H9 (cell line): ENCODE measurements at regions not wholly inside any gene's neighbourhood (a gene's known extent, or its start where the extent isn't known, plus 50 kb on each side); places are given as distances from the start of the nearest gene placed in this dataset.

ENCODE experiments used
- DNase-seq: peaks from one replicate; pipeline ENCODE4 v3.0.0-alpha.2; 2017
- H2AFZ ChIP-seq: one replicate; pipeline ENCODE4 v1.6.1; 2013; ENCODE audit warnings: mild to moderate bottlenecking, low read length, control low read depth, moderate library complexity
- H2AK5ac ChIP-seq: 2 replicates; pipeline ENCODE4 v1.6.1; 2013; ENCODE audit warnings: low read length, control low read depth, mixed read lengths; ENCODE audit not compliant: insufficient read length
- H2BK120ac ChIP-seq: one replicate; pipeline ENCODE4 v1.6.1; 2013; ENCODE audit warnings: low read depth, mild to moderate bottlenecking, low read length, control low read depth, inconsistent platforms; ENCODE audit not compliant: poor library complexity, severe bottlenecking
- H2BK12ac ChIP-seq: 2 replicates; pipeline ENCODE4 v1.6.1; 2013; ENCODE audit warnings: low read length, control low read depth, mixed read lengths, low read depth; ENCODE audit not compliant: insufficient read length
- H2BK15ac ChIP-seq: 2 replicates; pipeline ENCODE4 v1.6.1; 2013; ENCODE audit warnings: low read depth, low read length, control low read depth
- H2BK20ac ChIP-seq: one replicate; pipeline ENCODE4 v1.6.1; 2013; ENCODE audit warnings: low read depth, mild to moderate bottlenecking, low read length, control low read depth, inconsistent platforms; ENCODE audit not compliant: poor library complexity, severe bottlenecking
- H2BK5ac ChIP-seq: 2 replicates; pipeline ENCODE4 v1.6.1; 2013; ENCODE audit warnings: low read length, control low read depth, mixed read lengths; ENCODE audit not compliant: insufficient read length
- H3K14ac ChIP-seq: 2 replicates; pipeline ENCODE4 v1.6.1; 2013; ENCODE audit warnings: low read length, control low read depth; ENCODE audit not compliant: insufficient read depth
- H3K18ac ChIP-seq: 2 replicates; pipeline ENCODE4 v1.6.1; 2013; ENCODE audit warnings: low read depth, mild to moderate bottlenecking, mixed read lengths, low read length, control low read depth; ENCODE audit not compliant: insufficient read length
- H3K23ac ChIP-seq: 2 replicates; pipeline ENCODE4 v1.6.1; 2013; ENCODE audit warnings: low read length, control low read depth, mixed read lengths, low read depth; ENCODE audit not compliant: insufficient read length
- H3K23me2 ChIP-seq: 2 replicates; pipeline ENCODE4 v1.6.1; 2013; ENCODE audit warnings: low read depth, mild to moderate bottlenecking, mixed read lengths, low read length, control low read depth; ENCODE audit not compliant: insufficient read length, poor library complexity, severe bottlenecking
- H3K27ac ChIP-seq: 2 replicates; pipeline ENCODE4 v1.5.1; 2013; ENCODE audit warnings: low read length, control low read depth, mixed read lengths, low read depth; ENCODE audit not compliant: insufficient read length
- H3K27me3 ChIP-seq: 2 replicates; pipeline ENCODE4 v1.6.1; 2013; ENCODE audit warnings: low read length, control low read depth, inconsistent platforms; ENCODE audit not compliant: insufficient read depth
- H3K4ac ChIP-seq: 2 replicates; pipeline ENCODE4 v1.6.1; 2013; ENCODE audit warnings: low read depth, mild to moderate bottlenecking, control low read depth, inconsistent platforms, low read length, moderate library complexity
- H3K4me1 ChIP-seq: 2 replicates; pipeline ENCODE4 v1.6.1; 2013; ENCODE audit warnings: low read length, control low read depth, inconsistent platforms; ENCODE audit not compliant: insufficient read depth
- H3K4me2 ChIP-seq: 2 replicates; pipeline ENCODE4 v1.6.1; 2013; ENCODE audit warnings: low read length, control low read depth, mixed read lengths; ENCODE audit not compliant: insufficient read length, insufficient read depth
- H3K56ac ChIP-seq: 2 replicates; pipeline ENCODE4 v1.6.1; 2013; ENCODE audit warnings: low read depth, mild to moderate bottlenecking, mixed read lengths, low read length, control low read depth; ENCODE audit not compliant: insufficient read length
- H3K79me1 ChIP-seq: 2 replicates; pipeline ENCODE4 v1.6.1; 2013; ENCODE audit warnings: low read depth, mild to moderate bottlenecking, moderate library complexity, low read length, control low read depth, inconsistent platforms; ENCODE audit not compliant: insufficient read depth, poor library complexity, severe bottlenecking
- H3K79me2 ChIP-seq: 2 replicates; pipeline ENCODE4 v1.6.1; 2013; ENCODE audit warnings: low read length, control low read depth, inconsistent platforms; ENCODE audit not compliant: insufficient read depth
- H3K9ac ChIP-seq: 2 replicates; pipeline ENCODE4 v1.6.1; 2013; ENCODE audit warnings: low read length, control low read depth, mixed read lengths; ENCODE audit not compliant: insufficient read length; ENCODE audit errors: extremely low read depth
- H3K9me3 ChIP-seq: one replicate; pipeline ENCODE4 v1.6.1; 2013; ENCODE audit warnings: low read depth, low read length, inconsistent platforms; ENCODE audit not compliant: control insufficient read depth
- H3T11ph ChIP-seq: one replicate; pipeline ENCODE4 v1.6.1; 2013; ENCODE audit warnings: mild to moderate bottlenecking, low read length, control low read depth, inconsistent platforms
- H4K20me1 ChIP-seq: one replicate; pipeline ENCODE4 v1.6.1; 2013; ENCODE audit not compliant: control insufficient read depth, insufficient read length, insufficient read depth
- H4K5ac ChIP-seq: 2 replicates; pipeline ENCODE4 v1.6.1; 2013; ENCODE audit warnings: low read depth, mild to moderate bottlenecking, mixed read lengths, low read length, control low read depth; ENCODE audit not compliant: insufficient read length
- H4K8ac ChIP-seq: replicated peaks from 2 replicates; pipeline ENCODE4 v1.6.1; 2013; ENCODE audit warnings: low read length, control low read depth, mixed read lengths, low read depth; ENCODE audit not compliant: insufficient read length
- H4K91ac ChIP-seq: 2 replicates; pipeline ENCODE4 v1.6.1; 2013; ENCODE audit warnings: low read depth, mild to moderate bottlenecking, moderate library complexity, mixed read lengths, low read length, control low read depth; ENCODE audit not compliant: insufficient read length
- H3K27ac Mint-ChIP-seq, 3 experiments: 2 replicates in 2 of 3; 3 replicates in 1 of 3; pipeline ENCODE4 v1.8.0; 2020 to 2021; ENCODE audit warnings: mixed read lengths in 3 of 3, mild to moderate bottlenecking in 1 of 3, moderate library complexity in 1 of 3
- H3K27me3 Mint-ChIP-seq: 2 replicates; pipeline ENCODE4 v1.8.0; 2021; ENCODE audit warnings: low read depth, mild to moderate bottlenecking, moderate library complexity, mixed read lengths
- H3K36me3 Mint-ChIP-seq, 3 experiments: 2 replicates in 2 of 3; 3 replicates in 1 of 3; pipeline ENCODE4 v1.8.0; 2020 to 2021; ENCODE audit warnings: low read depth in 3 of 3, mixed read lengths in 3 of 3; ENCODE audit not compliant: insufficient read depth in 1 of 3
- H3K4me1 Mint-ChIP-seq, 2 experiments: 2 replicates each; pipeline ENCODE4 v1.8.0; 2020; ENCODE audit warnings: mixed read lengths in 2 of 2
- H3K4me3 Mint-ChIP-seq, 2 experiments: 2 replicates in 1 of 2; 3 replicates in 1 of 2; pipeline ENCODE4 v1.8.0; 2020 to 2021; ENCODE audit warnings: mild to moderate bottlenecking in 2 of 2, mixed read lengths in 2 of 2, moderate library complexity in 1 of 2
- H3K9me3 Mint-ChIP-seq, 2 experiments: 2 replicates in 1 of 2; 3 replicates in 1 of 2; pipeline ENCODE4 v1.8.0; 2020; ENCODE audit warnings: mild to moderate bottlenecking in 2 of 2, mixed read lengths in 2 of 2, moderate library complexity in 1 of 2
- WGBS: extraction: QIAGEN DNeasy Blood & Tissue Kit; methylation state at CpG from one replicate; pipeline ENCODE4 v1.1.7; 2013; ENCODE audit warnings: missing lambda C conversion rate, low lambda C conversion rate, mixed read lengths; ENCODE audit not compliant: insufficient read length; ENCODE audit errors: extremely low coverage; 5-methylcytosine and 5-hydroxymethylcytosine counted together
- TF ChIP-seq, protein P1 (sequence below): fragments of 200-600 bp; sonication (generic); conservative IDR thresholded peaks from 3 replicates; pipeline ENCODE4 v1.8.0; 2021; ENCODE audit warnings: antibody characterized with exemption, mild to moderate bottlenecking

DNA sequence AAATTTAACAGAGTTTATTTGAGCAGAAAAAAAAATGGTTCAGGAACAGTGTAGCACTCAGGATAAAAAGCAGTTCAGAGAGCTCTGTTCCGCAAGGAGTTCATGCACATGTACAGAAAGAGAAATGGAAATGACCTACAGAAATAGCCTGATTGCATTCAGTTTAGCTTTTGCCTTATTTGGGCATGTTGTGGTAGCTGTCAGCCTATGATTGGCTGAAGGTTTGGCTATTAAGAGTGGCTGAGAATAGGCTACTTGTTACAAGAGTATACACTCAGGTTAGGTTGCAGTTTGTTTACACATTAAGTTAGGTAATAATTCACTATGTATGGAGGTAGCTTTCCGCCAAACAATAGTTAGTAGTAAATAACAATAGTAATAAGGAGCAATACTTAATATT is 511.0 kb upstream of the TMPRSS15 start:
- H3K9me3 Mint-ChIP-seq: peaks cover 4 to 5% of the 10 kb centered on the region in 2 experiments; a peak in 3 of 5 replicates
- H3K4me1 Mint-ChIP-seq: no peaks in the 10 kb centered on the region
- Histone ChIP-seq H3K4me2 (no peak overlapping the region), H3K14ac (no peak overlapping the region), H3K4me1 (no peaks in the 10 kb centered on the region), H3T11ph (peak overlapping the region; percentile 29), H3K27me3 (no peaks in the 10 kb centered on the region), H3K9me3 (no peaks in the 10 kb centered on the region), H3K9ac (no peak overlapping the region), H3K79me2 (no peaks in the 10 kb centered on the region), H2AK5ac (no peak overlapping the region), H3K18ac (no peak overlapping the region), H3K4ac (no peak overlapping the region), H2AFZ (no peak overlapping the region), H3K23ac (no peak overlapping the region), H4K20me1 (no peaks in the 10 kb centered on the region), H2BK15ac (no peak overlapping the region), H3K79me1 (no peaks in the 10 kb centered on the region), H2BK12ac (no peak overlapping the region), H2BK20ac (no peak overlapping the region), H3K27ac (no peak overlapping the region), H4K91ac (no peak overlapping the region), H4K8ac (no peak overlapping the region), H3K56ac (no peak overlapping the region), H2BK5ac (no peak overlapping the region), H2BK120ac (no peak overlapping the region), H3K23me2 (no peaks in the 10 kb centered on the region), H4K5ac (no peak overlapping the region)
- no peak overlapping the region for H3K27ac Mint-ChIP-seq
- no peaks in the 10 kb centered on the region for H3K27me3 Mint-ChIP-seq
- H3K36me3 Mint-ChIP-seq: peaks cover 0 to 7% (median 2%) of the 10 kb centered on the region in 3 experiments; a peak in 2 of 7 replicates
- WGBS: no CpG with 5 or more reads among the region's 2 CpGs
- no peak overlapping the region for H3K4me3 Mint-ChIP-seq
- DNase-seq: no peak
- TF ChIP-seq, protein P1, sequence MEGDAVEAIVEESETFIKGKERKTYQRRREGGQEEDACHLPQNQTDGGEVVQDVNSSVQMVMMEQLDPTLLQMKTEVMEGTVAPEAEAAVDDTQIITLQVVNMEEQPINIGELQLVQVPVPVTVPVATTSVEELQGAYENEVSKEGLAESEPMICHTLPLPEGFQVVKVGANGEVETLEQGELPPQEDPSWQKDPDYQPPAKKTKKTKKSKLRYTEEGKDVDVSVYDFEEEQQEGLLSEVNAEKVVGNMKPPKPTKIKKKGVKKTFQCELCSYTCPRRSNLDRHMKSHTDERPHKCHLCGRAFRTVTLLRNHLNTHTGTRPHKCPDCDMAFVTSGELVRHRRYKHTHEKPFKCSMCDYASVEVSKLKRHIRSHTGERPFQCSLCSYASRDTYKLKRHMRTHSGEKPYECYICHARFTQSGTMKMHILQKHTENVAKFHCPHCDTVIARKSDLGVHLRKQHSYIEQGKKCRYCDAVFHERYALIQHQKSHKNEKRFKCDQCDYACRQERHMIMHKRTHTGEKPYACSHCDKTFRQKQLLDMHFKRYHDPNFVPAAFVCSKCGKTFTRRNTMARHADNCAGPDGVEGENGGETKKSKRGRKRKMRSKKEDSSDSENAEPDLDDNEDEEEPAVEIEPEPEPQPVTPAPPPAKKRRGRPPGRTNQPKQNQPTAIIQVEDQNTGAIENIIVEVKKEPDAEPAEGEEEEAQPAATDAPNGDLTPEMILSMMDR: no peak
